DOHH2 (cell line): ENCODE measurements at regions not wholly inside any gene's neighbourhood (a gene's known extent, or its start where the extent isn't known, plus 50 kb on each side); places are given as distances from the start of the nearest gene placed in this dataset.

ENCODE experiments used
- H3F3A ChIP-seq: fragments of 200-600 bp; sonication (generic), shearing (Covaris generic); 2 replicates; pipeline ENCODE4 v1.6.0; 2016; ENCODE audit warnings: antibody characterized with exemption, mild to moderate bottlenecking; ENCODE audit not compliant: control insufficient read depth, insufficient read depth
- H3K27ac ChIP-seq: fragments of 200-600 bp; sonication (generic); 2 replicates; pipeline ENCODE4 v1.5.1; 2014; ENCODE audit warnings: low read depth, mild to moderate bottlenecking, low read length, moderate library complexity
- H3K27me3 ChIP-seq: fragments of 200-600 bp; sonication (generic); 2 replicates; pipeline ENCODE4 v1.6.1; 2014; ENCODE audit warnings: mild to moderate bottlenecking, low read length, mixed read lengths; ENCODE audit not compliant: control insufficient read depth
- H3K36me3 ChIP-seq: fragments of 200-600 bp; sonication (generic); 2 replicates; pipeline ENCODE4 v1.6.1; 2014; ENCODE audit warnings: mild to moderate bottlenecking, low read length, moderate library complexity, mixed read lengths; ENCODE audit not compliant: control insufficient read depth
- H3K4me1 ChIP-seq: fragments of 200-600 bp; sonication (generic); 2 replicates; pipeline ENCODE4 v1.6.1; 2014; ENCODE audit warnings: mild to moderate bottlenecking, low read length, mixed read lengths; ENCODE audit not compliant: control insufficient read depth
- H3K4me2 ChIP-seq: fragments of 200-600 bp; sonication (generic); 2 replicates; pipeline ENCODE4 v1.6.0; 2014; ENCODE audit warnings: mild to moderate bottlenecking, low read length, moderate library complexity
- H3K4me3 ChIP-seq: fragments of 200-600 bp; sonication (generic); 2 replicates; pipeline ENCODE4 v1.5.1; 2014; ENCODE audit warnings: mild to moderate bottlenecking, low read length, mixed read lengths
- H3K79me2 ChIP-seq: fragments of 200-600 bp; sonication (generic); 2 replicates; pipeline ENCODE4 v1.6.1; 2014; ENCODE audit warnings: mild to moderate bottlenecking, low read length, mixed read lengths; ENCODE audit not compliant: control insufficient read depth
- H3K9me2 ChIP-seq: fragments of 200-600 bp; sonication (generic); replicated peaks from 2 replicates; pipeline ENCODE4 v1.6.1; 2014; ENCODE audit warnings: mild to moderate bottlenecking, low read length, mixed read lengths; ENCODE audit not compliant: control insufficient read depth
- H3K9me3 ChIP-seq: fragments of 200-600 bp; sonication (generic); 2 replicates; pipeline ENCODE4 v1.6.1; 2014; ENCODE audit warnings: antibody characterized with exemption, low read length, mixed read lengths; ENCODE audit not compliant: control insufficient read depth, insufficient read depth
- H4K20me1 ChIP-seq: fragments of 200-600 bp; sonication (generic); 2 replicates; pipeline ENCODE4 v1.6.0; 2014; ENCODE audit warnings: low read depth, mild to moderate bottlenecking, antibody characterized with exemption, low read length, moderate library complexity; ENCODE audit not compliant: control insufficient read depth, insufficient read depth
- CTCF ChIP-seq: fragments of 200-600 bp; sonication (generic); IDR thresholded peaks from one replicate; pipeline ENCODE4 v1.5.1; 2014; ENCODE audit warnings: antibody characterized with exemption, mild to moderate bottlenecking, low read depth, low read length; ENCODE audit not compliant: poor library complexity, severe bottlenecking
- EZH2phosphoT487 ChIP-seq: fragments of 200-600 bp; sonication (generic); IDR thresholded peaks from 2 replicates; pipeline ENCODE4 v1.6.1; 2017; ENCODE audit warnings: borderline replicate concordance, mild to moderate bottlenecking, antibody characterized with exemption, low read length, moderate library complexity, mixed read lengths

- H3K36me3 ChIP-seq: no peaks in the 10 kb centered on the region
- no peaks in the 10 kb centered on the region for H3K9me3 ChIP-seq
- H4K20me1 ChIP-seq: peaks cover 5% of the 10 kb centered on the region; the same call in 1 of the 2 replicates
- TF ChIP-seq EZH2phosphoT487: no peak
- no peak for TF ChIP-seq CTCF
- H3K4me3 ChIP-seq: no peak overlapping the region
- peaks cover 69% of the 10 kb centered on the region for H3K27me3 ChIP-seq
- no peaks in the 10 kb centered on the region for H3K79me2 ChIP-seq
- H3K4me2 ChIP-seq: no peak overlapping the region
- no peaks in the 10 kb centered on the region for H3K4me1 ChIP-seq
- H3K9me2 ChIP-seq: no peaks in the 10 kb centered on the region
- no peaks in the 10 kb centered on the region for H3F3A ChIP-seq
- no peak overlapping the region for H3K27ac ChIP-seq
Measured at GRCh38 chr17:79325709-79326430, 251.2 kb downstream of the ENGASE start.

GRCh38 chr17:79324194-79324593 is 249.6 kb downstream of the ENGASE start:
- H3K4me1 ChIP-seq: no peaks in the 10 kb centered on the region; the same call in 1 of the 2 replicates
- H3K9me3 ChIP-seq: no peaks in the 10 kb centered on the region
- H4K20me1 ChIP-seq: peaks cover 5% of the 10 kb centered on the region; the same call in 1 of the 2 replicates
- no peaks in the 10 kb centered on the region for H3K36me3 ChIP-seq
- peaks cover 57% of the 10 kb centered on the region for H3K27me3 ChIP-seq
- H3K9me2 ChIP-seq: no peaks in the 10 kb centered on the region
- H3K27ac ChIP-seq: no peak overlapping the region
- no peak for TF ChIP-seq EZH2phosphoT487
- no peak overlapping the region for H3K4me2 ChIP-seq
- H3F3A ChIP-seq: no peaks in the 10 kb centered on the region
- no peaks in the 10 kb centered on the region for H3K79me2 ChIP-seq
- no peak overlapping the region for H3K4me3 ChIP-seq

- Histone ChIP-seq H3K27me3 (peaks cover 57% of the 10 kb centered on the region), H3K4me2 (no peak overlapping the region), H3K9me2 (no peaks in the 10 kb centered on the region), H3K79me2 (no peaks in the 10 kb centered on the region), H3K9me3 (no peaks in the 10 kb centered on the region), H4K20me1 (peaks cover 5% of the 10 kb centered on the region; the same call in 1 of the 2 replicates), H3K27ac (no peak overlapping the region), H3K36me3 (no peaks in the 10 kb centered on the region), H3K4me1 (peaks cover 3% of the 10 kb centered on the region; the same call in 1 of the 2 replicates), H3F3A (no peaks in the 10 kb centered on the region), H3K4me3 (no peak overlapping the region)
- TF ChIP-seq EZH2phosphoT487 (no peak), CTCF (no peak)
Measured at GRCh38 chr17:79323566-79323965, 248.9 kb downstream of the ENGASE start.
